ENCODE measurements at regions not wholly inside any gene's neighbourhood (a gene's known extent, or its start where the extent isn't known, plus 50 kb on each side); places are given as distances from the start of the nearest gene placed in this dataset.

- no peak for DNase-seq
- no peak for ATAC-seq
Observed at GRCh38 chr2:151156431-151156830, 105.2 kb downstream of the RBM43 start.

DNA sequence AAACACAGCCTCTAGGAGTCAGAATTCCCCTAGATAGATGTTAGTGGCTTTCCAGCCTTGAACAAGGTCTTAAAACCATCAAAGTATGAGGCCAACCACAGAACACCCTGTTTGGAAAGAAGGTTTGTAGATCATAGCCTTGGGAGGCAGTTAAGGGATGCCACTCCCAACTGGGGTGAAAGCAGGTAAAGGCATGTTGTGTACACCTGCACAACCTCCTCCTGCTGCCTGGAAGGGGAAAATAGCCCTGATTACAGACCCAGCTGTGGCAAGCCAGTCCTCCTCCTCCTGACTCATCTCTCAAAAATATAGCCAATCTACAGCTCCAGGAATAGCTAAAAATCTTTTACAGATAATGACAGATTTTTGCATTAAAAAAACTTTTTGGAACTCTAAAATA, 108.1 kb downstream of the RBM43 start:
- no peak for DNase-seq
- no peak for ATAC-seq

GRCh38 chr2:151150331-151151320, 111.0 kb downstream of the RBM43 start:
- ATAC-seq: no peak
- DNase-seq: no peak

- ATAC-seq (no peak), DNase-seq (no peak)
Observed at GRCh38 chr2:151138507-151138906, 123.2 kb downstream of the RBM43 start.

DNA sequence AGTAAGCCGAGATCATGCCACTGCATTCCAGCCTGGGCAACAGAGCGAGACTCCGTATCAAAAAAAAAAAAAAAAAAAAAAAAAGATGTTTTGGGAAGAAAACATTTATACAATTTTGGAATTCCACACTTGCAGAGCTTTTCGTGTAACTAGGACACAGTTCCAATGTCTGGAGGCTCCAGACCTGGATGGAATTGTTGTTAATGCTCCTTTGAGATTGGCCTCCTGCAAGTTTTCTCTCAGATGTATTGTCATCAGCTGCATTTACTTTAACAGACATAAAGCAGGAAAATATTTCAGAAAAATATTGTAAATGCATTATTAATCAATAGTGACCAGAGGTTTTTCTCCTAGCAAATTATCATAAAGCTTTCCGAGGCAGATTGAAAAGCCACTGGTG, 124.1 kb downstream of the RBM43 start:
- DNase-seq (no peak), ATAC-seq (no peak)

DNA sequence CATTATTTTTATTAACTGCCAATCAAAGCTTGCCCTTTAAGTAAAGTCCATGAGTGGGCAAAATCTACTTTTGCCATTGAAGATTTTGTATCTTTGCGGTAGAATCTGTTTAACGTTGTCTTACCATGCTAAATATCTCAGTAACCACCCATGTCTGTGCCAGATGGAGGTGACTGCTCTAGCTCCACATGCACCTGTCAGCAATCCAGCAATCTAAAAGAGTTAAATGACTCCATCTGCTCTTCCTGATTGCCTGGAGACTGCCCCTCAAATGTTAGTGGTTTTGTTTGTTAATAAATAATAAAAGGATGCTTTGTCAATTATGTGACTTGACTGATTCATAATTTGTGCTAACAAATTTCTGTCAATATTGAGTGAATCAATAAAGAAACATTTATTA, 141.7 kb downstream of the RBM43 start:
- ATAC-seq (no peak), DNase-seq (no peak)

GRCh38 chr2:151119374-151119773, 142.3 kb downstream of the RBM43 start:
- no peak for ATAC-seq
- DNase-seq: no peak

- no peak for ATAC-seq
Observed at GRCh38 chr2:151118269-151118668, 143.4 kb downstream of the RBM43 start.

DNA sequence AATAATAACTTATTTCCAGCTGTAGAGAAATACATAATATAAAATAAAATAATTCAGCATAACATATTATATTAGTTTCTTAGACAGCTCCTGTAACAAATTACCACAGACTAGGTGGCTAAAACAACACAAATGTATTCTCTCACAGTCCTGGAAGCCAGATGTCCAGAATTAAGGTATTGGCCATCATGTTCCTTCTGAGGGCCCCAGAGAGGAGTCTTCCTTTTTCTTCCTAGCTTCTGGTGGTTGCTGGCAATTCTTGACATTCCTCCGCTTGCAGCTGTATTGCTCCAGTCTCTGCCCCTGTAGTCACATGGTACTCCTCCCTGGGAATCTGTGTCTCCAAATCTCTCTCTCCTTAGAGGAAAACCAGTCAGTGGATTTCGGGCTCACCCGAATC, 146.8 kb downstream of the RBM43 start:
- DNase-seq: no peak

More at GRCh38 chr2:151118269-151118668, 143.4 kb downstream of the RBM43 start:
- no peak for DNase-seq

GRCh38 chr2:151113318-151113717, 148.3 kb downstream of the RBM43 start:
- DNase-seq: no peak
- ATAC-seq: no peak

More for the DNA sequence above, 146.8 kb downstream of the RBM43 start:
- no peak for ATAC-seq

DNA sequence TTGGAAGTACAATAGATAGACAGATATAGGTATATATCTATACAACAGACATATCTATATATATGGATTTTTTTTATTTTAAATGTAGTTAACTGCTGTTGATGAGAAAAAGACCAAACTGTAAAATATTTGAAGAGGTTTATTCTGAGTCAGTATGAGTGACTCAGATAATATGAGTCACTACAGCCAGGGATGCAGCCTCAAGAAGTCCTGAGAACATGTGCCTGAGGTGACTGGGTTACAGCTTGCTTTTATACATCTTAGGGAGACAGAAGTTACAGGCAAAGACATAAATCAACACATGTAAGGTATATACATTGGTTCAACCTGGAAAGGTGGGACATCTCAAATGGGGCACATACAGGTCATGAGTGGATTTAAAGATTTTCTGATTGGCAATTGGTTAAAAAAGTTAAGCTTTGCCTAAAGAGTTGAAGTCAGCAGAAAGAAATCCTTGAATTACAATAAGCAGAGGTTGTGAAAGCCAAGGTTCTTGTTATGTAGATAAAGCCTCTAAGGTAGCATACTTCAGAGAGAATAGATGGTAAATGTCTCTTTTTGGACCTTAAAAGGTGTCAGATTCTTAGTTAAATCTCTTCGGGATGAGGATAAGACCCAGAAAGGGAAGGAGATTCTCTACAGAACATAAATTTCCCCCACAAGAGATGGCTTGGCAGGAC, 149.9 kb downstream of the RBM43 start:
- ATAC-seq (no peak), DNase-seq (no peak)

DNA sequence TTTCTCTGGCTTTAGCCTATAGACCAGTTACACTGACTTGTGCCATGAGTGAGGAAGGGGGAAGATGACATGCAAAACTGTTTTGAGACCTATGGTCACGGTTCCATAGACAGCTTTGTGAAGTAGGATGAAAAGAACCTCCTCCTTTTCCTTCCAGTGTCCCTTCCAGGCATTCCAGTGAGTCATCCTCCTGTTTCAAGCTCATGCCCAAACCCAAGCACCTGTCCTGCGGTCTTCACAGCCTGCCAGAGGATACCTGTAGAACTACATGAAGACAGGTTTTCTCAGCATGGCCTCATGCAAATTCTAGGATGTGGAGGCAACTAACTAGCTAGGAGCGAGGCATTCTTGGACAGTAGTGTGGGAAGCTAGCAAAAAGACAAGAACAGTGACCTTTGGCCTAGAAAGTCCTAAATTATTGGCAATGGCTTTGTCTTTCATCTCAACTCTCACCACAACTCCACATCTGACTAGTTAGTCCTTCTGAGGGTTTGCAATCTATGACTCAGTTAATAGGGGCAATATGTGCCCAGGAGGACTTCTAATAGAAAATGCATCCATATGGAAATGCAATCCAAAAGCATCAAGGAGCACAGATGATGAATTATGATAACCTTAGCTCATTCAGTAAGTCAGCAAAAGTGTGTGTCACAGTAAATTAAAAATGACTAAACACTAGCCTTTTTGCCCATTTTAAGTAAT, 154.7 kb downstream of the RBM43 start:
- ATAC-seq: no peak

GRCh38 chr2:151103551-151103950, 158.1 kb downstream of the RBM43 start:
- ATAC-seq (no peak), DNase-seq (no peak)

More for the DNA sequence above, 154.7 kb downstream of the RBM43 start:
- DNase-seq: no peak

DNA sequence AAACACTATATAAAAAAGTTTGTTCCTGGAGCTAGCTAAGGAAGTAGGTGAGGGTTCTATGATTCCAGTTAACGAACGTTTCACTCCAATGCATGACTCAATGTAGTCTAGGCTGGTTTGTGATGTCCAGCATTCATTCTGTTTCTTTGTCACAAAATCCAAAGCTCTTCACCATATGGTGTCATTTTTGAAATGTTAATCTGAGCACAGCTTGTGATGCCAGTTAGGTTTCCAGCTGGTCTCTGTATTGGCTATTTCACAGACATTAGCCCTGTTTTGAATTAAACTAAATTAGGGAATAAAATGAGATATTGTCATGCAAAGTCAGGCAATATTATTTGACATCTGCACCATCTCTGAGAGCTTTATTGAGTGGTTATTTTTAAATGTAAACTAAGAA, 159.4 kb downstream of the RBM43 start:
- no peak for ATAC-seq

DNA sequence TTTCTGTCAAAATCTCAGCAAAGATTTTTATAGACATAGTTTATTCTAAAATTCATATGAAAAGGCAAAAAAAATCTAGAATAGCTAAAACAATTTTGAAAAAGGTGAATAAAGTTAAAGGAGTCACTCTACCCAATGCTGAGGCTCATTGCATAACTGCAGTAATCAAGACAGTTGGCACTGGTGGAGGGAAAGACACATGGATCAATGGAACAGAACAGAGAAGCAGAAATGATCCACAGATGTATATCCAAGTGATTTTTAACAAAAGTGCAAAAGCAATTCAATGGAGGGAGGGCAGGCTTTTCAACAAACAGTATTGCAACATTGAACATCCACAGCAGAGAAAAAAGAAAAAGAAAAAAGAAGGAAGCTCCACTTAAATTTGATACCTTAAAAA, 162.8 kb downstream of the RBM43 start:
- no peak for DNase-seq
- ATAC-seq: no peak

More for the DNA sequence above, 159.4 kb downstream of the RBM43 start:
- DNase-seq: no peak

DNA sequence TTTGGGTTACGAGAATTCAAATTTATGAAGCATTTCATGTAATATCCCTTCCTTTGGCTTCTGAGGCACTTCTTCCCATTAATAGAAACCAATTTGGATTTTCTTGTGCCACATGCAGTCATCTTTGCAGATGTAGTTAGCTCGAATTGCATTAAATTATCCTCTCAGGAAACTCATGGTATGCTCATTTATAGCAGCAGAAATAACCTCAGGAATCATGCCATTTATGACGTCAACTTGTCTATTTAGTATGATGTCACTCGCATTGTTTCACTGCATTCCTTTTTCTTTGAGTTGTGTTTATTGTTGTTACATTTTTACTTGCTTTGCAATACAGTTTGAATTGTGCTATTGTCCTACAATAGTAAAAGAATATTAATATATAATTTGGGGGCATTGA, 163.8 kb downstream of the RBM43 start:
- no peak for ATAC-seq
- no peak for DNase-seq

DNA sequence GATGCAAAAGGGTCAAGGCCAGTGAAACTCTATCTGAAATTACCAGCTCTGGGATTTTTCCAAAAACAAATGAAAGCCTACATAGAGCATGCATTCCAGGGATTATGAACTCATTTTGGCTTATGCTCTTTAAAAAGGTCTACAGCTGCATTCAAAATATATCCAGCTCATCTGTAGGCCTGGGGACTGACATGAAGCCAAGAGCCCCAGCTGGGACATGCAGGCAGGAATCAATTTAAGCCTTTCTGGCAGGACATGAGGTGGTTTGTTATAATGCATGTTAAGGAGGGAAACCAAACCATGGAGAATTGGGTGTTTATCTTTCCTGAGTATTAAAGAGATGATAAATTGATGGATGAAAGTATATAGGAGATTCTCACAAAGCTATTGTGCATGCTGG, 164.5 kb downstream of the RBM43 start:
- ATAC-seq: no peak

DNA sequence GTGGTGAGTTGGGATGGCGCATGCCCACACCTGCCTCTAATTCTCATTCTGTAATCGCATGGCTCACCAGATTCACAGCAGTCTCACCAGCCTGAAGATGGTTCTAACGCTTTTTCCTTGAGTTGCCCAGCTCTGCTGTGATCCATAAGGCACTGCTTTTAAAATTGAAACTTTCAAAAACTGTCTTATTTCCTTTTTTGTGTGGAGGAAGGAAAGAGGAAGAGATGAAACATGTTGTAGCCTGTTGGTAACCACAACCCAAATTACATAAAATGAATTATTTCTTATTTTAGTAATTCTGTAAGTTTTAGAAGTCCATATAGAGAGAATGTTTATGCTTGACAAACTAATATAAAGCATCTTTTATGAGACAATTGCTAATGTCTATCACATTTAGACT, 165.4 kb downstream of the RBM43 start:
- no peak for ATAC-seq
- no peak for DNase-seq

More for the DNA sequence above, 164.5 kb downstream of the RBM43 start:
- no peak for DNase-seq

GRCh38 chr2:151095463-151095862, 166.2 kb downstream of the RBM43 start:
- DNase-seq: no peak
- ATAC-seq: no peak

- DNase-seq (no peak), ATAC-seq (no peak)
Observed at GRCh38 chr2:151091583-151091982, 170.1 kb downstream of the RBM43 start.

DNA sequence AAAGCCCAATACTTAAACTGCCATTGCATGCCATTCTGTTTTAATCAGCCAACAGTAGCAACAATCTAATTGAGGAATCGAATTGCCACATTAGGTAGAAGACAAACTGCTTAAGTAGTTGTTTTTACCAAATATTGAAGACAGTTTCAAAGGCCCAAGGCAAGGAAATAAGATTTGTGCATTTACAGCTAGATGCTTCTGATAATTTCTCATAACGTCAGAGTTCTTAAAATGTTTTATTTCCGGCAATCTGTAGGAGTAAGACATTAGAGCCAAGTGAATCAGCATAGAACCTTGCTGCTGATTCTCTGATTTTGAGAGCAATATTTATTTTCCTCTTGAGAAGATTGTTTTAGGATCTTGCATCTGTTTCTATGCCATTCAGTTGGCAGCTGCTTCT, 174.3 kb downstream of the RBM43 start:
- DNase-seq (no peak), ATAC-seq (no peak)

GRCh38 chr2:151085181-151085611, 176.5 kb downstream of the RBM43 start:
- no peak for ATAC-seq
- no peak for DNase-seq
